HCT116 (cell line): ENCODE measurements at regions not wholly inside any gene's neighbourhood (a gene's known extent, or its start where the extent isn't known, plus 50 kb on each side); places are given as distances from the start of the nearest gene placed in this dataset.

Source experiments
- ATAC-seq: fragments of 200-7000 bp; cut with Tn5 transposase; 2 replicates; pipeline ENCODE4 v1.9.1; 2020; ENCODE audit warnings: mild to moderate bottlenecking, moderate library complexity
- BruUV-seq: library from RNA; stranded (reverse); fragments of 400-500 nt; replicated peaks from 2 replicates; lab custom pipeline; 2021; lab: Mats Ljungman, UMichigan
- CTCF ChIA-PET: fragments of 300-600 bp; sonication (Branson Sonifier 250); formaldehyde crosslinking; loops from one replicate; lab custom pipeline; 2021; ENCODE audit warnings: antibody characterized with exemption; lab: Charles Lee
- POLR2A ChIA-PET: fragments of 300-600, 350-600 bp; sonication (Branson Sonifier 250); formaldehyde crosslinking; loops from one replicate; lab custom pipeline; 2021; ENCODE audit warnings: antibody characterized with exemption; lab: Charles Lee
- RAD21 ChIA-PET, 2 experiments: fragments of 300-600 bp; sonication (Branson Sonifier 250); formaldehyde crosslinking; loops; one replicate each; lab custom pipeline; 2023; ENCODE audit warnings: low total read pairs in 2 of 2; ENCODE audit not compliant: uncharacterized antibody in 2 of 2, unreplicated experiment in 2 of 2, low non-redundant PET in 1 of 2; lab: Charles Lee
- DNase-seq: peaks from one replicate; pipeline ENCODE4 v3.0.0-alpha.2; 2010; ENCODE audit warnings: low read depth, low spot score
- H2AFZ ChIP-seq: fragments of 200-600 bp; shearing (Covaris generic), sonication (generic); 2 replicates; pipeline ENCODE4 v1.6.1; 2017; ENCODE audit warnings: low read depth, mixed run types, mixed read lengths, antibody characterized with exemption, low read length; ENCODE audit not compliant: poor library complexity, severe bottlenecking
- H3K27ac ChIP-seq: 2 replicates; pipeline ENCODE4 v1.5.1; 2012; ENCODE audit warnings: low read depth, low read length
- H3K27me3 ChIP-seq: fragments of 200-600 bp; sonication (generic); 2 replicates; pipeline ENCODE4 v1.6.1; 2016; ENCODE audit warnings: mixed run types, low read length, mixed read lengths; ENCODE audit not compliant: insufficient read depth
- H3K36me3 ChIP-seq, 2 experiments: fragments of 200-500 bp in 1 of 2; fragments of 200-600 bp in 1 of 2; sonication (Bioruptor generic) in 1 of 2; sonication (generic) in 1 of 2; 2 replicates each; pipeline versions ENCODE4 v1.5.1 to v1.6.1; 2014 to 2016; ENCODE audit warnings: low read length in 2 of 2, inconsistent platforms in 1 of 2, mixed read lengths in 1 of 2, mixed run types in 1 of 2; ENCODE audit not compliant: insufficient read depth in 2 of 2, control insufficient read depth in 1 of 2
- H3K4me1 ChIP-seq, 2 experiments: fragments of 200-600 bp in 1 of 2; sonication (generic) in 1 of 2; 2 replicates each; pipeline versions ENCODE4 v1.5.1 to v1.6.1; 2012 to 2017; ENCODE audit warnings: low read length in 2 of 2, inconsistent platforms in 1 of 2, mild to moderate bottlenecking in 1 of 2, mixed read lengths in 1 of 2, mixed run types in 1 of 2, moderate library complexity in 1 of 2; ENCODE audit not compliant: insufficient read depth in 2 of 2, control insufficient read depth in 1 of 2
- H3K4me2 ChIP-seq: fragments of 200-600 bp; sonication (generic); 2 replicates; pipeline ENCODE4 v1.6.1; 2017; ENCODE audit warnings: mixed run types, low read length, mixed read lengths
- H3K4me3 ChIP-seq, 2 experiments: fragments of 200-600 bp in 1 of 2; sonication (generic) in 1 of 2; replicated peaks in 1 of 2; 2 replicates each; pipeline ENCODE4 v1.5.1; 2011 to 2016; ENCODE audit warnings: low read length in 2 of 2, control low read depth in 1 of 2, low read depth in 1 of 2, mild to moderate bottlenecking in 1 of 2, mixed read lengths in 1 of 2, mixed run types in 1 of 2
- H3K79me2 ChIP-seq: fragments of 200-600 bp; sonication (generic); 2 replicates; pipeline ENCODE4 v1.6.1; 2017; ENCODE audit warnings: mild to moderate bottlenecking, mixed run types, low read length, moderate library complexity, mixed read lengths; ENCODE audit not compliant: insufficient read depth
- H3K9ac ChIP-seq: fragments of 200-600 bp; sonication (generic); 2 replicates; pipeline ENCODE4 v1.6.1; 2016; ENCODE audit warnings: low read length, mixed read lengths
- H3K9me2 ChIP-seq: fragments of 200-600 bp; sonication (generic), shearing (Covaris generic); 2 replicates; pipeline ENCODE4 v1.6.1; 2017; ENCODE audit warnings: mixed run types, mild to moderate bottlenecking, moderate library complexity; ENCODE audit not compliant: insufficient read depth
- H3K9me3 ChIP-seq, 2 experiments: fragments of 200-500 bp in 1 of 2; fragments of 200-600 bp in 1 of 2; sonication (Bioruptor generic) in 1 of 2; sonication (generic) in 1 of 2; 2 replicates each; pipeline ENCODE4 v1.6.1; 2014 to 2017; ENCODE audit warnings: low read length in 2 of 2, mixed read lengths in 2 of 2, inconsistent platforms in 1 of 2, low read depth in 1 of 2, mild to moderate bottlenecking in 1 of 2, mixed run types in 1 of 2, moderate library complexity in 1 of 2; ENCODE audit not compliant: control insufficient read depth in 1 of 2, insufficient read depth in 1 of 2
- H4K20me1 ChIP-seq: fragments of 200-600 bp; sonication (generic), shearing (Covaris generic); 2 replicates; pipeline ENCODE4 v1.6.1; 2017; ENCODE audit warnings: mixed run types, mild to moderate bottlenecking, moderate library complexity; ENCODE audit not compliant: insufficient read depth
- EGR1 ChIP-seq: IDR thresholded peaks from 2 replicates; pipeline ENCODE4 v1.6.1; 2012; ENCODE audit warnings: low read depth
- EZH2 ChIP-seq: fragments of 200-600 bp; sonication (generic); IDR thresholded peaks from 2 replicates; pipeline ENCODE4 v1.6.1; 2017; ENCODE audit warnings: antibody characterized with exemption, mixed run types
- FOSL1 ChIP-seq: IDR thresholded peaks from 2 replicates; pipeline ENCODE4 v1.6.1; 2012; ENCODE audit warnings: low read depth
- POLR2A ChIP-seq: IDR thresholded peaks from 2 replicates; pipeline ENCODE4 v1.7.0; 2011; ENCODE audit warnings: borderline replicate concordance; ENCODE audit not compliant: insufficient read depth, insufficient read length; ENCODE audit errors: extremely low read depth
- POLR2AphosphoS5 ChIP-seq: IDR thresholded peaks from 2 replicates; pipeline ENCODE4 v1.6.1; 2011; ENCODE audit warnings: mild to moderate bottlenecking, low read depth, low read length, moderate library complexity
- SIN3A ChIP-seq: IDR thresholded peaks from 2 replicates; pipeline ENCODE4 v1.6.1; 2012; ENCODE audit warnings: low read depth
- SP1 ChIP-seq: IDR thresholded peaks from 2 replicates; pipeline ENCODE4 v1.6.1; 2012; ENCODE audit warnings: low read depth
- SRF ChIP-seq: IDR thresholded peaks from 2 replicates; pipeline ENCODE4 v1.6.1; 2012; ENCODE audit warnings: low read depth
- ZFX ChIP-seq: fragments of 450-650 bp; IDR thresholded peaks from 2 replicates; pipeline ENCODE4 v1.6.1; 2017
- intact Hi-C: fragments of 100-400 bp; cut with micrococcal nuclease; formaldehyde crosslinking; loops from 2 replicates; pipeline ENCODE4 v1.10.0; 2022
- TF ChIP-seq, protein P1 (sequence below): IDR thresholded peaks from 2 replicates; pipeline ENCODE4 v1.6.1; 2012; ENCODE audit warnings: low read depth
- TF ChIP-seq, protein P2 (sequence below): IDR thresholded peaks from 2 replicates; pipeline ENCODE4 v1.6.1; 2012
- TF ChIP-seq, protein P3 (sequence below): IDR thresholded peaks from 2 replicates; pipeline ENCODE4 v1.6.1; 2012

DNA sequence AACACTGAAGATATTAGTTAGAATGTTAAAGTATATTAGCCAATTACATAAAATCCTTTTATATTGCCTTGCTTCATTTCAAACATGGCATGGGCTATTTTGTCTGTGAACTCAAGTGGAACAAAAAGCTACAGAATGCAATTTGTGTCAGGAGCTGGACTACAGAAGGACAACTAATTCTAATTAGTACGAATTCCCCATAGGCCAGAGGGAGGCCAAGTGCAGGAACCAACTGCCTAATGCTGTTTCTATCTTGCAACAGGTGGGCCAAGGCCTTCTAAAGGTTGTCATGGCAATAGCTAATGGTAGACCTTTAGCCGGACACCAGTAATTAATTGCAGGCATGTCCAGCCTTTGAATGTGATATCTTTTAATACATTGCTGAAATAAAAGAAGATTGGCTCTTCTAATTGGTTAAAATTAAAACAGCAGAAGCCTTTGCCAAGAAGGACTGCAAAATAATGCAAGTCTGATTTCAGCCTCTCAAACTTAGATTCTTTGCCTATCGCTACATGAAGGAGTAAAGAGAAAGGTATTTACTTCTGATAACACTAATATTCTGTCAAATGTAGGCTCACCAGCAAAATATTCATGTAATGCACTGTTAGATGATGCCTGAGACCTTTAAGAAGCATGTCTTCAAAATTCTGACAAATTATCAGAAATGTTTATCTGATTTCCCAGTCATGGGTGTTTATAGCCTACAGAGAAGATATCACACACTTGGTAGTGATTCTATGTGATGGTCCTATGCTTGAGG lies 232.1 kb downstream of the LMO4 start:
- ATAC-seq = no peak
- H3K9me3 ChIP-seq = no peaks in the 10 kb centered on the region
- H3K36me3 ChIP-seq = no peaks in the 10 kb centered on the region
- no peaks in the 10 kb centered on the region for H3K9me2 ChIP-seq
- intact Hi-C loops = no loop called here
- no peak for TF ChIP-seq EGR1
- no peak for TF ChIP-seq SIN3A
- no peak for TF ChIP-seq SRF
- TF ChIP-seq POLR2AphosphoS5 = no peak
- TF ChIP-seq, protein P1, sequence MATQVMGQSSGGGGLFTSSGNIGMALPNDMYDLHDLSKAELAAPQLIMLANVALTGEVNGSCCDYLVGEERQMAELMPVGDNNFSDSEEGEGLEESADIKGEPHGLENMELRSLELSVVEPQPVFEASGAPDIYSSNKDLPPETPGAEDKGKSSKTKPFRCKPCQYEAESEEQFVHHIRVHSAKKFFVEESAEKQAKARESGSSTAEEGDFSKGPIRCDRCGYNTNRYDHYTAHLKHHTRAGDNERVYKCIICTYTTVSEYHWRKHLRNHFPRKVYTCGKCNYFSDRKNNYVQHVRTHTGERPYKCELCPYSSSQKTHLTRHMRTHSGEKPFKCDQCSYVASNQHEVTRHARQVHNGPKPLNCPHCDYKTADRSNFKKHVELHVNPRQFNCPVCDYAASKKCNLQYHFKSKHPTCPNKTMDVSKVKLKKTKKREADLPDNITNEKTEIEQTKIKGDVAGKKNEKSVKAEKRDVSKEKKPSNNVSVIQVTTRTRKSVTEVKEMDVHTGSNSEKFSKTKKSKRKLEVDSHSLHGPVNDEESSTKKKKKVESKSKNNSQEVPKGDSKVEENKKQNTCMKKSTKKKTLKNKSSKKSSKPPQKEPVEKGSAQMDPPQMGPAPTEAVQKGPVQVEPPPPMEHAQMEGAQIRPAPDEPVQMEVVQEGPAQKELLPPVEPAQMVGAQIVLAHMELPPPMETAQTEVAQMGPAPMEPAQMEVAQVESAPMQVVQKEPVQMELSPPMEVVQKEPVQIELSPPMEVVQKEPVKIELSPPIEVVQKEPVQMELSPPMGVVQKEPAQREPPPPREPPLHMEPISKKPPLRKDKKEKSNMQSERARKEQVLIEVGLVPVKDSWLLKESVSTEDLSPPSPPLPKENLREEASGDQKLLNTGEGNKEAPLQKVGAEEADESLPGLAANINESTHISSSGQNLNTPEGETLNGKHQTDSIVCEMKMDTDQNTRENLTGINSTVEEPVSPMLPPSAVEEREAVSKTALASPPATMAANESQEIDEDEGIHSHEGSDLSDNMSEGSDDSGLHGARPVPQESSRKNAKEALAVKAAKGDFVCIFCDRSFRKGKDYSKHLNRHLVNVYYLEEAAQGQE = no peak
- TF ChIP-seq, protein P2, sequence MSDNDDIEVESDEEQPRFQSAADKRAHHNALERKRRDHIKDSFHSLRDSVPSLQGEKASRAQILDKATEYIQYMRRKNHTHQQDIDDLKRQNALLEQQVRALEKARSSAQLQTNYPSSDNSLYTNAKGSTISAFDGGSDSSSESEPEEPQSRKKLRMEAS = no peak
- TF ChIP-seq, protein P3, sequence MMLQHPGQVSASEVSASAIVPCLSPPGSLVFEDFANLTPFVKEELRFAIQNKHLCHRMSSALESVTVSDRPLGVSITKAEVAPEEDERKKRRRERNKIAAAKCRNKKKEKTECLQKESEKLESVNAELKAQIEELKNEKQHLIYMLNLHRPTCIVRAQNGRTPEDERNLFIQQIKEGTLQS = no peak
- no peak for TF ChIP-seq POLR2A
- TF ChIP-seq FOSL1 = no peak
- TF ChIP-seq EZH2 = no peak
- TF ChIP-seq SP1 = no peak
- no peak for TF ChIP-seq ZFX
- BruUV-seq = no TSS peak
- RAD21 ChIA-PET = no interaction called here
- no peaks in the 10 kb centered on the region for H4K20me1 ChIP-seq
- H3K4me3 ChIP-seq = no peak overlapping the region
- no peaks in the 10 kb centered on the region for H3K27me3 ChIP-seq
- CTCF ChIA-PET = no interaction called here
- H2AFZ ChIP-seq = no peak overlapping the region
- no peak for DNase-seq
- POLR2A ChIA-PET = no interaction called here
- peaks cover 0 to 3% of the 10 kb centered on the region in 2 experiments; a peak in 1 of 4 replicates for H3K4me1 ChIP-seq
- no peak overlapping the region for H3K4me2 ChIP-seq
- H3K79me2 ChIP-seq = no peaks in the 10 kb centered on the region
- H3K27ac ChIP-seq = no peak overlapping the region
- no peak overlapping the region for H3K9ac ChIP-seq
